Left kidney (tissue), 1 donor: ENCODE measurements at regions not wholly inside any gene's neighbourhood (a gene's known extent, or its start where the extent isn't known, plus 50 kb on each side); places are given as distances from the start of the nearest gene placed in this dataset.
A peak's percentile ranks its signal among the peaks of the same experiment; 100 is the strongest.
"Not testable (repeated sequence)": the region's sequence is repeated elsewhere in the genome, so short reads cannot be mapped to it uniquely, and the experiment has no call there.

Experiments used
- DNase-seq: peaks from one replicate; pipeline ENCODE4 v3.0.0-alpha.2; 2013

DNA sequence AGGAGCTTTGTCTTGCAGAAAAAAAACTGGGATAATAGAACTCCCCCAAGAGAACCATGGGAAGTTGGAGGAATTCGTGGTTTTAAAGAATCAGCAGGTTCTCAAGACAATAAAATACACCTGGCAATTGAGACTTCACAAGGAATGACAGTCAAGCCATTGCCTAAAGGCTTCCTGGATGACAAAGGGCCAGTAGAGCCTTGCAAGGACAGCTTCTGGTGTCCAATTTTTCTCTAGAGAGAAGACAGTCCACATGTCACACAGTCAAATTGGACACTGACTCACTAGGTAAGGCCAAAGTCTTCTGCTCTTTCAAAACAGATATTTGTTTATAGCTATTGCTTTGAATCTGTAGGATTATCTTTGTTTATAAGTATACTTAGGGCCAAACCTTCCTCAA is 80.3 kb upstream of the BMP5 start:
- no peak for DNase-seq

DNA sequence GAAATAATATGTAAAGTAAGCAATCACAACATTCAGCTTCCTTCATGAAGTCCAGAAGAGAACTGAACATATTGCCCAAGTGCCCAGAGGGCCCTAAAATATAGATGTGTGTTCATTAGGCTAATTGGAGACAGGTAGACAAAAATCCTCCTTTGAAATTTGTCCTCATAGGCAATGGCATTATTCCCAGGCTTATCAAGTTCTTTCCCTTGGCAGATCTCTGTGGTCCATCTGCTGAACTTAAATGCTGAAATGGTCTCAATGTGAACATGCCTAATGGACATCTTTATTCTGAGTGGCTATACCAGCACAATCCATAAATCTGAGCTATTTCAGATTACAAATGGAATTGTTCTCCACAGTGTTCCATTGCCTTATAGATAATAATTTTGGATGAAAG is 79.0 kb upstream of the BMP5 start:
- no peak for DNase-seq

DNA sequence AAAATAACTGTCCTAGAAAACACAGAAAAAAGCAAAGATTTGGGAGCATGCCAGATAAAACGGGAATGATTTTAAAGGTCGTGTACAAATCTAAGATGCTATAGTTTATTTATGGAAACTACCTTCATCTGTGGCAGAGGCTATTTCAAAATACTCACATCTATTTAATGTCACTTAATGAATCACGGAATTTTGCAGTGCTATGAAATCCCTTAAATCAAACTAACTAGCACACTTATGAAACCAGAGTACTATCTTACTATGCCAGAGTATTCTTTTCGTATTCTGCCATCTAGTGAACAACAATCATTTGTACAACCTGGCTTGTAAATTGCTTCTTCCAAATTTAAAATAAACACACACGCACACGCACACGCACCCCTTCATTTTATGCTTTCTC is 77.9 kb upstream of the BMP5 start:
- DNase-seq, result peak; percentile 17

DNA sequence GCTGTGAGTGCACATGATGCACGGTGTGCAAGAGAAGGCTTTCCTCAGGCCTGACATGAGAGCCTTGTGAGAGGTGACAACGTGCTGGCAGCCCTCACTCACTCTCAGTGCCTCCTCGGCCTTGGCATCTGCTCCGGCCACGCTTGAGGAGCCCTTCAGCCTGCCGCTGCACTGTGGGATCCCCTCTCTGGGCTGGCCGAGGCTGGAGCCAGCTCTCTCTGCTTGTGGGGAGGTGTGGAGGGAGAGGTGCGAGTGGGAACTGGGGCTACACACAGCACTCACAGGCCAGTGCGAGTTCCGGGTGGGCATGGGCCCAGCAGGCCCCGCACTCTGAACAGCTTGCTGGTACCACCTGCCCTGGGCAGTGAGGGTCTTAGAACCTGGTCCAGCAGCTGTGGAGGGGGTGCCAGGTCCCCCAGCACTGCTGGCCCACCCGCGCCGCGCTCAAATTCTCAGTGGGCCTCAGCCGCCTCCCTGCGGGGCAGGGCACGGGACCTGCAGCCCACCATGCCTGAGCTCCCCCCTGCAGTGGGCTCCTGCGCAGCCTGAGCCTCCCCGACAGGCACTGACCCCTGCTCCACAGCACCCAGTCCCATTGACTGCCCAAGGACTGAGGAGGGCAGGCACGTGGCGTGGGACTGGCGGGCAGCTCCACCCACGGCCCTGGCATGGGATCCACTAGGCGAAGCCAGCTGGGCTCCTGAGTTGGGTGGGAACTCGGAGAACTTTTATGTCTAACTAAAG is 74.9 kb upstream of the BMP5 start:
- no peak for DNase-seq

DNA sequence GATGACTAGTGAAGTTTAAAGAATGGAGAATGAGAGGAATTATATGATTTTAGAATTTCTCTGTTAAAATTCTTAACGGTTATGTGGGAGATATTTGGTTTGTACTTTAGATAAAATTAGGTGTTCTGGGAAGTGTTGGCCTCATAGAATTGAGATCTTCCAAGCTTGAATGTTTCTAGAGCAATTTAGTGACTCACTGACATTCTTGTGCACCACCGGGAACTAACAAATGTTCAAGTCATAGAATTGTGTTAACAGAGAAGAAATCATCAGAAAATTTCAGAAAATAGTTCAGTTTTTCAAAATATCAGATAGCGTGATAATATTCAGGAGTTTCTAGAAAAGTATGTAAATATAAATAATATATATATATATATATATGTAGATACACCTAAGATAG is 67.9 kb upstream of the BMP5 start:
- no peak for DNase-seq

DNA sequence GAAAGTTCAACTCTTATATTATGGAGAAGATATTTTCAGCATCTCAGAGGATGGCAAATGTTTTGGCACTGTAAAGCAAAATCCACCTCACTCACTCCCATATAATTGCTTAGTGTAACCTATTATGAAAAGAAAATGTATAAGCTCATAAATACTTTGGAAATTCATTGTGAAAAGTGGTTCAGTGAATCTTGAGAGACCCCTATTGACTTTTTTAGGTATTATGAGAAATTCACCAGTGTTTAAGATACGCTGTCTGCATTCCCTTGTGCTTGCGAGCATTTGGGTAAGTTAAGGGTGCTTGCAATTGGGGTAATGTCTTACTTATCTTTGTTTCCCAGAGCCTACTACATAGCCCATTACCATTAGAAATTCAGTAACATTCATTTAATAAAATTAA is 66.3 kb upstream of the BMP5 start:
- no peak for DNase-seq

DNA sequence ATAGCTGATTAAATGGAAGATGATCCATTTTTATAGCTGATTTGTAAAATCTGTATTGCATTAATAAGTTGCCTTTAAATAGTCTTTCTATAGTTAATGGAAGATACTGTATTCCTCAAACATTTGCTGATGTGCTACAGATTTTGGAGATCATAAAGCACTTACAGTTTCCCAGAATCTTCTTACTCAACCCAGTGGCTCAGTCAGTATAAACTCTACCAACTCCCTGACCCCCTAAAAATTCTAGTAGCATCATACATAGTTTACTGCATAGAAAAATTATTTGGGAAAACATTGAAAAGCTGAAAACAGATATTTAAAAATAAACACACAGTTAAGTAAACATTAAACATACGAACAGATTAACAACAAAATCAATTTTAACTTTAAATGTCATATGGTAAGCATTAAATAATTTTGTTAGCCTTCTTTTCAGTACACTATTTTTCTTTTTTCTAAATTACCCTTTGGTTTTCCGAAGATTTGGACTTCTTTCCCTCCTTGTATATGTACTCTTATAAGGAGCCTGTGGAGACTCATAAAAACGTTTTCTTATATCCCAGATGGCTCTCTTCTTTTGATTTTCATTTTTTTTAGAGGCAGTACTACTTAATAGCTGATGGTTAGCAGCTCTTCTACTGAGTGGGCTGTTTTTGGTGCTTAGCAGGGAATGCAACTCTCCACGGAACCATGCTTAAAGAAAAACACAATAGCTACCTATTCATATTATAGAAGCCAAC is 62.7 kb upstream of the BMP5 start:
- no peak for DNase-seq

DNA sequence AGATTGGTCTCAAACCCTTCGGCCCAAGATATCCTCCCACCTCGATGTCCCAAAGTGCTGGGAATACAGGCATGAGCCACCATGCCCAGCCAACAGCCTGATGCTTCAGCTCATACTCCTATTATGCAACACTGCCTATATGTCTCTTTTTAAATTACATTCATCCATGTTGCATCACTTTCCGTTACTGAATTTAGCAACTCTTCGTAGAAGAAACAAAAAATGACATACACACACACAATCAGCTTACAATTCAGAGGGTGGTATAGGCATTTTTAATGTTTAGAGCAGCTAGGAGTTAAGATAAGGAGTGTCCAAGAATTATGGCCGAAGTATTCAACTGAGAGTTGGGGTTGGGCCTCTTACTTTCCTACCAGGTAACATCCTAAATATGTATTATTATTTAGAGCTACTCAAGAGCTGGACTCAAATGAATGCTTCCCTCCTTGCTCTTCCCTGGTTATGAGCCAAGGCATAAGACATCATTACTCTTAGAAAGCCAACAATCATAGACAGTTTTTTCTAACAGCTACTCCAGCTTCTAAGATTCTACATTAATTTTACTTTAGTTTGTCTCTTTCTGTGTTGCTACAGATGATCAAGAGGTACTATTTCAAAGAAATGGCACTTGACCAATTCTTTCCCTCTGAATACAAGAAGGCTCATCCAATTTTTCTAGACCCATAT is 62.0 kb upstream of the BMP5 start:
- no peak for DNase-seq

DNA sequence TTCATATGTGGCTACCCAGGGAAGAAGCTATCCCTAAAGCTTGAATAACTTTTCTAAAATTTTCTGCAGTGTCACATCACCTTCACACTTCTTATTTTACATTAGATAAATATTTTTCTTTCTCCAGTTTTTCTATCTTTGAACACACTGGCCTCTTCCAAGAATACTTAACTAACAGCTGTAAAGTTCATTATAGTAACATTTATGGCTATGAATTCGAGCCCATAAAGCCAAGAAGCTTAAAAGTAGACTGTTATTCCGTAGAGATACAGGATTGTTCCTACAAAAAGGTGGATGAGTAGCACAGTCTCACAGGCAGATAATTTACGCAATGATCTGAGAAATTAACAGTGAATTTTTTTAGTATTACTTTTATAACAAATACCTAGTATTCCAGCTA is 55.7 kb upstream of the BMP5 start:
- DNase-seq, result no peak

DNA sequence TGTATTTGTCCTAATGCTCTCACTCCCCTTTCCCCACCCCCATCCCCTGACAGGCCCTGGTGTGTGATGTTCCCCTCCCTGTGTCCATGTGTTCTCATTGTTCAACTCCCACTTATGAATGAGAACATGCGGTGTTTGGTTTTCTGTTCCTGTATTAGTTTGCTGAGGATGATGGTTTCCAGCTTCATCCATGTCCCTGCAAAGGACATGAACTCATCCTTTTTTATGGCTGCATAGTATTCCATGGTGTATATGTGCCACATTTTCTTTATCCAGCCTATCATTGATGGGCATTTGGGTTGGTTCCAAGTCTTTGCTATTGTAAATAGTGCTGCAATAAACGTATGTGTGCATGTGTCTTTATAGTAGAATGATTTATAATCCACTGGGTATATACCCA is 52.3 kb upstream of the BMP5 start:
- DNase-seq, result not testable (repeated sequence)

DNA sequence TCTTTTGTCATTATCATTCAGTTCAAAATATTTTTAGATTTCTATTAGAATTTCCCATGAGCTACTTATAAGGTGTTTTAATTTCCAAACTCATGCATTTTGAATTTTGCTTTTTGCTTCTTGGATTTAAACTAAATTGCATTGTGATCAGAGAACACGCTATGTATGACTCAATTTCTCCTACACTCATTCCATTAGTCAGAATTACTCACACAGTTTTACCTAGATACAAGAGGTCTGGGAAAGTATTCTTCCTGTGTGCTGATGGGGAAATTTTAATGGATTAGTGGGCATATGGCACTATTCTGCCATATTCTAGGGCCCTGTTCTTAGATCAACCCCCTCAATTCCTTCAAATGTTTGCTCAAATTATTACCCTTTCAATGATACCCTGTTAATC is 49.9 kb upstream of the BMP5 start:
- no peak for DNase-seq
